ENCODE measurements at regions not wholly inside any gene's neighbourhood (a gene's known extent, or its start where the extent isn't known, plus 50 kb on each side); places are given as distances from the start of the nearest gene placed in this dataset.

DNA sequence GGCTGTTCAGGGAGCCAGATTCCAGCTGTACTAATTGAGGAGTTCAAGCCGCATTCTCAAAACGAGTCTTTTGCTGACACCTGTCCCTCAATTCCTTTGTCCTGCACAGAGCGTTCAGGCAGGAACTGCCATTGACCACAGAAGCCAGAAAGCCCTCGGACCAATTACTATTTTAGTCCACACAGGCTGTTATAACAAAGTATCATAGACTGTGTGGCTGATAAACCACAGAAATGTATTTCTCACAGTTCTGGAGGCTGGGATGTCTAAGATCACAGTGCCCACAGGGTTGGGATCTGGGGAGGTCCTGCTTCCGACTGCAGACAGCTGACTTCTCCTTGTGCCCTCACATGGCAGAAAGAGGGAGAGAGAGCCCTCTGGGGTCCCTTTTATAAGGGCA lies 119.8 kb upstream of the ATP6AP2 start:
- H3K27me3 ChIP-seq (ENCODE audit: control insufficient read depth, insufficient read depth, low read length) = peaks cover 3% of the 10 kb centered on the region
- TF ChIP-seq, protein P1, sequence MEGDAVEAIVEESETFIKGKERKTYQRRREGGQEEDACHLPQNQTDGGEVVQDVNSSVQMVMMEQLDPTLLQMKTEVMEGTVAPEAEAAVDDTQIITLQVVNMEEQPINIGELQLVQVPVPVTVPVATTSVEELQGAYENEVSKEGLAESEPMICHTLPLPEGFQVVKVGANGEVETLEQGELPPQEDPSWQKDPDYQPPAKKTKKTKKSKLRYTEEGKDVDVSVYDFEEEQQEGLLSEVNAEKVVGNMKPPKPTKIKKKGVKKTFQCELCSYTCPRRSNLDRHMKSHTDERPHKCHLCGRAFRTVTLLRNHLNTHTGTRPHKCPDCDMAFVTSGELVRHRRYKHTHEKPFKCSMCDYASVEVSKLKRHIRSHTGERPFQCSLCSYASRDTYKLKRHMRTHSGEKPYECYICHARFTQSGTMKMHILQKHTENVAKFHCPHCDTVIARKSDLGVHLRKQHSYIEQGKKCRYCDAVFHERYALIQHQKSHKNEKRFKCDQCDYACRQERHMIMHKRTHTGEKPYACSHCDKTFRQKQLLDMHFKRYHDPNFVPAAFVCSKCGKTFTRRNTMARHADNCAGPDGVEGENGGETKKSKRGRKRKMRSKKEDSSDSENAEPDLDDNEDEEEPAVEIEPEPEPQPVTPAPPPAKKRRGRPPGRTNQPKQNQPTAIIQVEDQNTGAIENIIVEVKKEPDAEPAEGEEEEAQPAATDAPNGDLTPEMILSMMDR (IDR thresholded peaks at IDR 0.05; ENCODE audit: insufficient read depth, low read length, poor library complexity, severe bottlenecking) = no peak
- no peaks in the 10 kb centered on the region for H3K36me3 ChIP-seq (ENCODE audit: control insufficient read depth, insufficient read depth, low read length)
- H3K4me3 ChIP-seq (ENCODE audit: low read depth, low read length) = no peak overlapping the region
- DNase-seq (ENCODE audit: low read depth) = no peak

DNA sequence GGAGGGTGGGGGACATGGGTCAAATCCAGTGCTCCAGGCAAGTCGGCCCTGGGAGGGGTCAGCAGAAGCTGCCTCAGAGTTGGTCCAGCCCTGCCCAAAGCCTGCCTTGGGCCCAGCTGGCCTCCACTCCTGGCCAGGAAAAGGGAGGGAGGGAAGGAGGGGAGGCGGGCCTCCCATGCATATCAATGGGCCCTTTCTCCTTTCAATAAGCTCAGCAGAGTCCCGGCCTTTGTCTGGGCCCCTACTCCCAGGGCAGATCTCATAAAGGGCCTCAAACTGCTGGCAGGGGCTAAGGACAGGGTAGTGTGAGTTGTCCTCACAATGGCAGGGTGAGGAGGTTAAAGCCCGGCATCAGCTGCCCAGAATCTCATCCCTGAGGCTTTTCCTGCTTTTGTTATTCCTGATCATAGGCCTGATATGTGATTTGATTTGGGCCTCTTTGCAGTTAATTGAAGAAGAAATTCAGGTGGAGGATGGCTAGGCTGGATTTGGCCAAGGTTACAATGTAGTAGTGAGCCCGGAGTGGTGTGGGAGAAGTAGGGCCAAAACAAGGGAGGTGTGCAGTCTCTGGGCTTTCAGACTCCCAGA lies 121.1 kb upstream of the ATP6AP2 start:
- no peak for DNase-seq (ENCODE audit: low read depth)
- TF ChIP-seq, protein P1 (IDR thresholded peaks at IDR 0.05; ENCODE audit: insufficient read depth, low read length, poor library complexity, severe bottlenecking) = no peak
- no peaks in the 10 kb centered on the region for H3K36me3 ChIP-seq (ENCODE audit: control insufficient read depth, insufficient read depth, low read length)
- no peak overlapping the region for H3K4me3 ChIP-seq (ENCODE audit: low read depth, low read length)
- peaks cover 3% of the 10 kb centered on the region for H3K27me3 ChIP-seq (ENCODE audit: control insufficient read depth, insufficient read depth, low read length)

DNA sequence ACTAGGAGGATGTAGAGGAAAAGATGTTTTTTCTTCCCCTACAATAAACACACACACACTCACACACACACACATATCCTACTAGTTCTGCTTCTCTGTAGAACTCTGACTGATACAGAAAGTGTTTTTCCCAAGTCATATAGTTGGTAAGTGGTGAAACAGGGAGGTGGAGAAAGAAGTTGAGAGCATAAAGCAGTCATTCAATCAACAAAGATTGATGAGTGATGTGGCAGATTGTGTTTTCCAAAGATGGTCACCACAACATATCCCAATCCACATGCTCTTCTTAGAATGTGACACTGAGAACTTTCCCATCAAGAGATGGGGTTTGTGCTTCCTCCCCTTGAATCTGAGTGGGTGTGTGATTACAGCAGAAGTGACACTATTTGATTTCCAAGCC lies 123.4 kb upstream of the ATP6AP2 start:
- no peaks in the 10 kb centered on the region for H3K36me3 ChIP-seq (ENCODE audit: control insufficient read depth, insufficient read depth, low read length)
- H3K4me3 ChIP-seq (ENCODE audit: low read depth, low read length) = no peak overlapping the region
- peaks cover 3% of the 10 kb centered on the region for H3K27me3 ChIP-seq (ENCODE audit: control insufficient read depth, insufficient read depth, low read length)
- no peak for DNase-seq (ENCODE audit: low read depth)
- TF ChIP-seq, protein P1 (IDR thresholded peaks at IDR 0.05; ENCODE audit: insufficient read depth, low read length, poor library complexity, severe bottlenecking) = no peak

DNA sequence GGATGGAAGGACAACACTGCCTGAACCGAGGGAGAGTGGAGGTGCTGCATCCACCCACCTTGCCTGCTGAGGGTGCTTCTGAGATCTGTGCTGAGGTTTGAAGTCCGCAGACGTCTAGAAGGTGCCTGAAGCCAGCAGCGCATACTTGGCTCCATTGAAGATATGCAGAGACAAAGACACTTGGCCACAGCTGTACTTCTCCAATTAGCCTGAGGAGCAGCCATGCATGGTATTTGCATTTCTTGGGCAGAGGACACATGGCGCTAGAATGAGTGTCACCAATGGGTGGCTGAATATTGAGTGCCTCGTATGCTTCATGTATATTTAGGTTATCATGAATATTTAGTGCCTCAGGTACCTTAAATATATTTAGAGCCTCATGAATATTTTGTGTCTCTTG lies 128.7 kb upstream of the ATP6AP2 start:
- TF ChIP-seq, protein P1 (IDR thresholded peaks at IDR 0.05; ENCODE audit: insufficient read depth, low read length, poor library complexity, severe bottlenecking) = no peak
- Histone ChIP-seq H3K36me3 (ENCODE audit: control insufficient read depth, insufficient read depth, low read length) (no peaks in the 10 kb centered on the region), H3K4me3 (ENCODE audit: low read depth, low read length) (no peak overlapping the region), H3K27me3 (ENCODE audit: control insufficient read depth, insufficient read depth, low read length) (no peaks in the 10 kb centered on the region)
- no peak for DNase-seq (ENCODE audit: low read depth)

DNA sequence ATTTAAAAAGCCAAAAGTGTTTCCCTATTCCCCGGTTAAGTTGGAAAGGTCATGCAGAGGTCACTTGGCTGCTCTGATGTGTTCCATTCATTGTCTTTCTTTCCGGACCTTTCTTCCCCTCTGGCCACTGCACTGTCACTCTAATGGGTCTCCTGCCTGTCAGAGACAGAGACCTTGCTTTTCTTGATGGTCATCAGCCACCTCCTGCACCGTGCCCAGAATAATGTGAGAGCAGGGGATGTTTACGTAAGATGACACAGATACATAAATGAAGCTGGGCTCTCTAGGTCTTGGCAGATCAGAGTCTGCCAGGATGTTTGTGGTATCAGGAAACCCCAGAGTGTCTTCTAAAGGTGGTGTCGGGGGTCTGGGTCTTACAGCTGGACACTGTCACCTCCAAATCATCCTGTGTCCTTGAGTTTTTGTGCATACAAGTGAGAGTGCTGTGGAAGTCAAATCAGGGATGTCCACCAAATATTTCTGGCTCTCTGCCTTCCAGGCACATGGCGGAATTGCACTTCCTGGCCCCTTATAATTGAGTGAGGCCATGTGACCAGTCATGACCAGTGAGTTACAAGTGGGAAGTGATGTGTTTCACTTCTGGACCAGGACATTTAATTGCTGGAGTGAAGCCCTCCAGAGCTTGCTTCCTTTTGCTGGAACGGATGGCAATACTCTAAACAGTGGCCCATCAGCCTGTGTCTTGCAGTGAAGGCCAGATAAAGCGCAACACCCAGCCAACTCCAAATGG lies 130.6 kb upstream of the ATP6AP2 start:
- TF ChIP-seq, protein P1 (IDR thresholded peaks at IDR 0.05; ENCODE audit: insufficient read depth, low read length, poor library complexity, severe bottlenecking) = no peak

More for the DNA sequence above, 130.6 kb upstream of the ATP6AP2 start:
- no peak for DNase-seq (ENCODE audit: low read depth)
- Histone ChIP-seq H3K4me3 (ENCODE audit: low read depth, low read length) (no peak overlapping the region), H3K27me3 (ENCODE audit: control insufficient read depth, insufficient read depth, low read length) (no peaks in the 10 kb centered on the region), H3K36me3 (ENCODE audit: control insufficient read depth, insufficient read depth, low read length) (no peaks in the 10 kb centered on the region)
